T-helper 2 cell treated with Interferon-gamma antibody and Interleukin-4, amounts not matched to agents 5 μg/mL and 100 μg/mL, for 36 hours (primary cell): ENCODE measurements at regions not wholly inside any gene's neighbourhood (a gene's known extent, or its start where the extent isn't known, plus 50 kb on each side); places are given as distances from the start of the nearest gene placed in this dataset.

ENCODE experiments used
- DNase-seq: peaks from one replicate; pipeline ENCODE4 v3.0.0; 2021; ENCODE audit warnings: low spot score
- H3K27ac Mint-ChIP-seq: one replicate; pipeline ENCODE4 v1.8.0; 2021; ENCODE audit warnings: mild to moderate bottlenecking, mixed read lengths
- H3K27me3 Mint-ChIP-seq: one replicate; pipeline ENCODE4 v1.8.0; 2021; ENCODE audit warnings: low read depth, mixed read lengths
- H3K36me3 Mint-ChIP-seq: one replicate; pipeline ENCODE4 v1.8.0; 2021; ENCODE audit warnings: low read depth, mixed read lengths
- H3K4me1 Mint-ChIP-seq: one replicate; pipeline ENCODE4 v1.8.0; 2021; ENCODE audit warnings: low read depth, mixed read lengths
- H3K4me3 Mint-ChIP-seq: one replicate; pipeline ENCODE4 v1.8.0; 2022; ENCODE audit warnings: mild to moderate bottlenecking, moderate library complexity, mixed read lengths
- H3K9me3 Mint-ChIP-seq: one replicate; pipeline ENCODE4 v1.8.0; 2021; ENCODE audit warnings: mixed read lengths

DNA sequence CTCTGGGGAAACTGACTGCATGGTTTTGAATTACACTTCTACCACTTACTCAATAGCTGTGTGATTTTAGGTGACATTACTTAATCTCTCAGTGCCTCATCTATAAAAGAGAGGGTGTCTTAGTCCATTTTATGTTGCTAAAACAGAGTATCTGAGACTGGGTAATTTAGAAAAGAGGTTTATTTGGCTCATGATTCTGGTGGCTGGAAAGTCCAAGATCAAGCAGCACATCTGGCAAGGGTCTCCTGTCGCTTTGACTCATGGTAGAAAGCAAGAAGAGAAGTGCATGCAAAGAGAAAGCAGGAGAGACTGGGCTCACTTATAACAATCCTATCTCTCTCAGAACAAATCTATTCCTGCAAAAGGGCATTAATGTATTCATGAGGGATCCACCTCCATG lies 132.4 kb upstream of the IRX5 start:
- H3K4me1 Mint-ChIP-seq: no peaks in the 10 kb centered on the region
- no peaks in the 10 kb centered on the region for H3K27me3 Mint-ChIP-seq
- peaks cover 3% of the 10 kb centered on the region for H3K9me3 Mint-ChIP-seq
- no peak overlapping the region for H3K4me3 Mint-ChIP-seq
- no peak overlapping the region for H3K27ac Mint-ChIP-seq
- DNase-seq: no peak
- no peaks in the 10 kb centered on the region for H3K36me3 Mint-ChIP-seq

DNA sequence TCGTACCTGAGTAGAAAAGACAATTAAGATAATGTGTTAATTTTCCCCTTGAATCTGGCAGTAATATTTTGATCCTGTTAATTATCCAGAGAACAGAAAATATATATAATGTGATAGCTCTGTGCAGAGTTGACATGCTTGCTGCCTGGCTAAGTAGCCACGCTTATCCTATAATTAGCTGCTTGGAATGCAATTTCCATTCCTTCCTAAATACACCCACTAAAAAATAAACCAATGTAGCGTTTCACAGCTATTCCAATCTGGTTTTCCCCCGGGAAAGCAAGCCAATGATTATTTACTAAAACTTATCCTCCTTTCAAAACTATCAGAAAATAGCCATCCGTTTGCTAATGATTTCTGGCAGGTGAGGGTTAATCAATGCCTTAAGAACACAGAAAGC lies 134.5 kb upstream of the IRX5 start:
- Mint-ChIP-seq H3K27ac (no peak overlapping the region), H3K9me3 (no peaks in the 10 kb centered on the region), H3K36me3 (no peaks in the 10 kb centered on the region), H3K27me3 (no peaks in the 10 kb centered on the region), H3K4me1 (no peaks in the 10 kb centered on the region), H3K4me3 (no peak overlapping the region)
- DNase-seq: no peak

DNA sequence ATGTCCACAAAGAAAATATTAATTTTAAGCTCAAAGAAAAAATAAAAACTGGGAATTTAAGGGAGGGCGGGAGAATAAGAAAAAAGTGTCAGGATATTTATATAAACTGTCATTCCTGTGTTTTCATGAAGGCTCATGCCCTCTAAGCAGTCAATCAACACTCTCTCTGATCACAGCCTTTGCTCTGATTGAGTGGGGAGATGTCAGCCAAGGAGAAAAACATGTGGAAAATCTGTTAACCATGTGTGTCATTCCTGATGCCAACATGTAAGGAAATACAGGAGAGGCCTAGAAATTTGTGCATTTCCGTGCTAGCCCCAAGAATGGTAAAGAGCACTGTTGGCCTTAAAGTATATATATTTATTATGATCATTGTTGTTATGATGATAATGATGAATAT lies 137.9 kb upstream of the IRX5 start:
- no peak overlapping the region for H3K27ac Mint-ChIP-seq
- no peak for DNase-seq
- H3K9me3 Mint-ChIP-seq: no peaks in the 10 kb centered on the region
- H3K27me3 Mint-ChIP-seq: no peaks in the 10 kb centered on the region
- no peak overlapping the region for H3K4me3 Mint-ChIP-seq
- no peaks in the 10 kb centered on the region for H3K36me3 Mint-ChIP-seq
- H3K4me1 Mint-ChIP-seq: no peaks in the 10 kb centered on the region

DNA sequence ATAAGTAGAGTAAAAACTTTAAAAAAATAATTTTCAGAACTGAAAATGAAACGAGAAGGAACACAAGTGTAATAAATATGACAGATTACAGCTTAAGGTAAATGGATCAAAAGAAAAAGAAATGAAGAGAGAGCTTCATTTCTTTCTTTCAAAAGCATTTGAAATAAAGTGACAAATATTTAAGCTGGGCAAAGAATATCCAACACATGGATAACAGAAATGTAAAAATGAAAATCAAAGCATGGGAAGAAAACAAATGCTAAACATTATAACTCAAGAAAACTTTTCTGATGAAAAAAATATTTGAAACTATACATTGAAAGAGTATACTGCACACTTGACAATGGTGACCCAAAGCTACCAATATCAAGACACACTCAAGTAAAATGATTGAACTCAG lies 143.6 kb upstream of the IRX5 start:
- no peak overlapping the region for H3K27ac Mint-ChIP-seq

DNA sequence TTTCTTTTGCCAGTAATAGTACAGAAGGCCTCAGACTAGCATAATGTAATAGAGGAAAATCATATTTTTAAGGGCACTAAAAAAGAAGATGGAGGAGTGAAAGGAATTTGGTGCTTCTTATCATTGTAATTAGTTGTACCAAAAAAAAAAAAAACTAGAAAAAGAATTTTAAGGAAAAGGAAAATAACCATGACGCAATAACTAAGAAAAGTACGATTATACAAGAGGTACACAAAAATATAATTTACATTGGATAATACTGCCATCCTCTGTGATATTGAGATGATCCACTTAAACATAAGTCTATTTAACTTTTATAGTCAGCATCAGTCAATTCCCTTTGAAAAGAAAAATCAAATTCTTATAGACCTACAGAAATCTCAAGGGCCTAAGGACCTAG lies 146.7 kb upstream of the IRX5 start:
- Mint-ChIP-seq H3K27me3 (no peaks in the 10 kb centered on the region), H3K27ac (no peak overlapping the region), H3K36me3 (no peaks in the 10 kb centered on the region), H3K9me3 (peaks cover 6% of the 10 kb centered on the region), H3K4me1 (no peaks in the 10 kb centered on the region), H3K4me3 (no peak overlapping the region)
- DNase-seq: no peak

More for the DNA sequence above, 143.6 kb upstream of the IRX5 start:
- Mint-ChIP-seq H3K4me3 (no peak overlapping the region), H3K36me3 (no peaks in the 10 kb centered on the region), H3K9me3 (peaks cover 6% of the 10 kb centered on the region), H3K27me3 (no peaks in the 10 kb centered on the region), H3K4me1 (no peaks in the 10 kb centered on the region)
- DNase-seq: no peak

DNA sequence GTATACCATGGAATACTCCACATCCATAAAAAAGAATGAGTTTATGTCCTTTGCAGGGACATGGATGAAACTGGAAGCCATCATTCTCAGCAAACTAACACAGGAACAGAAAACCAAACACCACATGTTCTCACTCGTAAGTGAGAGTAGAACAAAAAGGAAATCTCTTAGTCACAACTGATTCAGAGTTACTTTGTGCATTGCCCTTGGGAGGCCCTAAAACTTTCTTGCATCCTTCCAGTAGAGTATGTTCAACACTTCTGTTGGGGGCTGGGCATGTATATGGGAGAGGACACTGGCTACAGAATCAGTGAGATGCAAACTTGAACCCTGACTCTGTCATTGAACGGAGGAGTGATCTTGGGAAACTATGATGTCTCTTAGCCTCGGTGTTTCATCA lies 147.4 kb upstream of the IRX5 start:
- DNase-seq: no peak
- Mint-ChIP-seq H3K4me3 (no peak overlapping the region), H3K27me3 (no peaks in the 10 kb centered on the region)

DNA sequence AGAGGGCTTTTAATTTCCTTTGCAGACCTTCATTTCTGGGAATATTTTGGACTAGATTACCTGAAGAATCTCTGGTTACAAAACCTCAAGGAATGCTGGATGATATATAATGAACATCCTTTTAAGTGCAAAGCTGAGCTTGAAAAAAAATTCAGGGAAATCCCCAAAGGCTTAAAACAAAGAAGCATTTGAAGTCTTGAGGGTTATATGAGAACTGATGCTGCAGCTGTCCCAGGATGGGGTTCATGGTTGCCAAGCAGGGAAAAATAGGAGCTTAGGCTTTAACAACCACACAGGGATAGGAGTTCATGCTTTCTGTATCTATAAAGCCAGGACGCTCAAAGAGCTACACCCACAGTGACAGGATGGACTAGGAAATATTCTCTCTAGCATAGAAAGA lies 150.4 kb upstream of the IRX5 start:
- no peaks in the 10 kb centered on the region for H3K36me3 Mint-ChIP-seq
- H3K4me1 Mint-ChIP-seq: no peaks in the 10 kb centered on the region
- H3K27me3 Mint-ChIP-seq: no peaks in the 10 kb centered on the region
- DNase-seq: no peak
- peaks cover under 1% of the 10 kb centered on the region for H3K9me3 Mint-ChIP-seq
- no peak overlapping the region for H3K27ac Mint-ChIP-seq
- H3K4me3 Mint-ChIP-seq: no peak overlapping the region

More for the DNA sequence above, 147.4 kb upstream of the IRX5 start:
- H3K4me1 Mint-ChIP-seq: no peaks in the 10 kb centered on the region
- no peaks in the 10 kb centered on the region for H3K36me3 Mint-ChIP-seq
- peaks cover 6% of the 10 kb centered on the region for H3K9me3 Mint-ChIP-seq
- H3K27ac Mint-ChIP-seq: no peak overlapping the region

DNA sequence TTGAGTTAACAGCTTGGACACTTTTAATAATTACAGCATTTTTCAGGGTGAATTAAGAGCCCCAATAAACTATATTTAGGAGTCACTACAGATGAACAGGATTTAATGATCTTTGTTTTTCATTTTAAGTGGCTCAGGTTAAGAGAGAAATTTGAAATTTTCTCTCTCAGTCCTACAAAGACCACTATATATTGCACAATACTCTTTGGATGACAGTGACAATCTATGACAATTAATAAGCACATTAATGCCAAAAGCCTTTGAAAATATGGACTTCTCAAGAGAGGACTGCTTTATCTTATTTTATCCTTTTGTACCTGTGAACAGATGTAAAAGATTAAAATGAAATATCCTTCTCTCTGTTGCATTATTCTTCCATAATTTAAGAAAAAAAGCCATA lies 151.1 kb upstream of the IRX5 start:
- DNase-seq: no peak
- no peaks in the 10 kb centered on the region for H3K36me3 Mint-ChIP-seq
- no peak overlapping the region for H3K27ac Mint-ChIP-seq
- no peak overlapping the region for H3K4me3 Mint-ChIP-seq
- H3K27me3 Mint-ChIP-seq: no peaks in the 10 kb centered on the region
- H3K9me3 Mint-ChIP-seq: no peaks in the 10 kb centered on the region
- no peaks in the 10 kb centered on the region for H3K4me1 Mint-ChIP-seq

DNA sequence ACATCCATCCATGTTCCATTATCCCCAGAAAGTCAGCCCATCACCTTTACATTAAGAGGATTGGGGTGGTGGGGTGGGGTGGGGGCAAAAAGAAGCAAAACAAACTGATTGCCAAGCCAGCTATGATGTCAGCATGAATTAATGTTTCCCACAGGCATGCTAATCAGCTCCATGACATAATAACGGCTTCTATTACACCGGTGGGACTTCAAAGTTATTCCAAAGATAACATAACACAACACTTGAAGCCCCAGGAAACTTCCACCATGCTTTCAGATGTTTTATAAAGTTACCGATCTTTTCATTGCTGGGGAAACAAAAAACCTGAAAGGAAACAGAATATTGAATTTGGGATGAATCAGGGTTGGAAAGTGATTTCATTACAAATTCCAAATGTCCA lies 155.9 kb upstream of the IRX5 start:
- H3K4me1 Mint-ChIP-seq: no peaks in the 10 kb centered on the region
- H3K27me3 Mint-ChIP-seq: no peaks in the 10 kb centered on the region
- H3K4me3 Mint-ChIP-seq: no peak overlapping the region
- H3K27ac Mint-ChIP-seq: no peak overlapping the region
- no peaks in the 10 kb centered on the region for H3K9me3 Mint-ChIP-seq
- DNase-seq: no peak
- H3K36me3 Mint-ChIP-seq: no peaks in the 10 kb centered on the region

DNA sequence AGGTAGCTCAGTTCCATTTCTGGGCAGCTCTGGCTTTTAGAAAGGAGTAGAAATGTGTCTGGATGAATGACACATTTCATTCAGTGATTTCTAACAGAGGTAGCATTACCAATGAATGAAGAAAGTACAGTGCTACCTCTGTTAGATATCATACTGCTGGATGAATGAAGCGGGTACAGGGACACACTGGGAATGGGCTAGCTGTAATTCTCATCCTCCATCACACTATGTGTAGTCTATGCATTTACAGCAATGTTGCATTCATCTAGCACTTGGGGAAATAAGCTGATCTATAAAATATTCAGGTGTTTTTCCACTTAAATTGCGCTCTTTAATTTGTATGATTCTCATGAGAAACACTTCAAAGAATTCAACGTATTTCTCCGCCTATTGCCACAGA lies 158.3 kb upstream of the IRX5 start:
- H3K36me3 Mint-ChIP-seq: no peaks in the 10 kb centered on the region
- H3K4me3 Mint-ChIP-seq: no peak overlapping the region
- peaks cover 3% of the 10 kb centered on the region for H3K9me3 Mint-ChIP-seq
- no peak for DNase-seq
- no peak overlapping the region for H3K27ac Mint-ChIP-seq
- H3K4me1 Mint-ChIP-seq: no peaks in the 10 kb centered on the region
- no peaks in the 10 kb centered on the region for H3K27me3 Mint-ChIP-seq

DNA sequence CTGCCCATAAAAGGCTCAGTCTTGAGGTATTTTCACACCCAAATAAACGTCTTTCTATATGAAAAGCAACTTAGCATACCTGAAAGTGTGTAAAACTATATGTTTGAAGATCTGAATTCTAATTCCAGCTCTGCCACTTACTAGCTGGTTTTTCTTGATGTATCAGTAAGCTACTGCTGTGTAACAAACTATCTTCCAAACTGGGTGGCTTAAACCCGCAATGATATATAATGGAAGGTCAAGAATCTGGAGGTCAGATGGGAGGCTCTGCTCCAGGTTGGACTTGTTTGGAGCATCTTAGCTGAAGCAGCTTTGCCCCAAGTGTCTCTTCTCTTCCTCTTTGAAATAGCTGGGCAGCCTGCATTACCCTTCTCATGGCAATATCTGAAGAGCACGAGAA lies 164.3 kb upstream of the IRX5 start:
- H3K4me3 Mint-ChIP-seq: no peak overlapping the region
- no peaks in the 10 kb centered on the region for H3K4me1 Mint-ChIP-seq
- H3K27me3 Mint-ChIP-seq: no peaks in the 10 kb centered on the region

DNA sequence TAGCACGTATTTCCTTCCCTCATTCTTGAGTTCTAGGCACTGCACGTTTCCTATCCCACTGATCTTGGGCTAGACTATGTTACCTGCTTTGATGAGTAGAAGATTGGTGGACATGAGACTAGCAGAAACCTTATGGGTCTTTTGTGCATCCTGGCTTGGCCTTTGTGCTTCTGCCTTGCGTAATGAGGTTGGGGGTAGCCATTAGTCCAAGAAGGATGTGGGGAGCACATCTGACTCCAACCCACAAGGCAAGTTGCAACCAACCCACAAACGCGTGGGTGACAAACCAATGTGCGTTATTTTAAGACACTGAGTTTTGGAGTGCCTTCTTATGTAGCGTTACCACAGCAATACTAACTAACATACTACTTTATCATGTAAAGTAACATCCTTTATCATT lies 180.4 kb upstream of the IRX5 start:
- Mint-ChIP-seq H3K4me3 (no peak overlapping the region), H3K36me3 (no peaks in the 10 kb centered on the region), H3K27ac (no peak overlapping the region), H3K27me3 (no peaks in the 10 kb centered on the region), H3K9me3 (no peaks in the 10 kb centered on the region), H3K4me1 (no peaks in the 10 kb centered on the region)
- no peak for DNase-seq

More for the DNA sequence above, 164.3 kb upstream of the IRX5 start:
- Mint-ChIP-seq H3K36me3 (no peaks in the 10 kb centered on the region), H3K9me3 (peaks cover 13% of the 10 kb centered on the region), H3K27ac (no peak overlapping the region)
- no peak for DNase-seq

DNA sequence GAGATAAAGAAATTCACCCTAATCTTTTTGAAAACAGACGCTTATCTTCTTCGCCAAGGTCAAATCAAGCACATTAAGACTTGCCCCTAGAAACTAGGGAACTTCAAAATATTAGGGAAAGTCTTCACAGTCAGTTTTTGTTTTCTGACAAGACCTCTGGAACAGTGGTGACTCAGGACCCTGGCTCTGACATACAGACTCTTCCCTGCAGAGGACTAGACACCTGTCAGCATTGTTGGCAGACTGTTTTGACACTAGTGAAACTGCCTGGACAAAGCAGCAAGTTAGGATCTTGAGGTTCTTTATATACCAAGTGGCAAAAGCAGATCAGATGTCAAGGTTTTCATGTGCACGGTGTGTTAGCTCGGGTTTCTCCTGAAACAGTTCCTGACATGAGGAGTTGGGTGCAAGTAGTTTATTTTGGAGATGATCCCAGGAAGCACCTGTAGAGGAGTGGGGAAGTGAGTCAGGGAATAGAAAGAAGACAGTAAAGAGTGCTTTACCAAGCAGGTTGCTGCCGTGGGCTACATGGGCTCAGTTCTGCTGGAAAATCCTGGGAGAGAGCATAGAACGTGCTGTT lies 182.0 kb upstream of the IRX5 start:
- DNase-seq: no peak
- no peaks in the 10 kb centered on the region for H3K36me3 Mint-ChIP-seq

DNA sequence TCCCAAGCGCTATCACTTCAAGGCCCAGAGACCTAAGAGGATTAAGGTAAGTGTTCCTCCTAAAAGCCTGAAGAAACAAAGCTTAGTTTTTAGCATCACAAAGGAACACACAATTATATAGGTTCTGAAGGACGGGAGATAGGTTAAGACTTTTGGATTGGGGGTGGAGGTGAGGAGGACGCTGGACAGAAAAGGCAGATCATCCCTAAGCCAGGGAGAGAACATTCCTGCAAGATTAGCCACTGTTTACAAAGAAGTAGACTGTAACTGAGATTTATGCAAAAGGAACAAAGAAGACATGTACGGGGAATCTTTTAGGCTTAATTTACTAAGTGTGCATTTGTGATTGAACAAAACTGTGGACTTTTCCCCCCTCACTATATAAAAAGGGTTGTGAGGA lies 184.1 kb upstream of the IRX5 start:
- H3K9me3 Mint-ChIP-seq: no peaks in the 10 kb centered on the region
- H3K4me1 Mint-ChIP-seq: no peaks in the 10 kb centered on the region
- no peak overlapping the region for H3K27ac Mint-ChIP-seq
- H3K4me3 Mint-ChIP-seq: no peak overlapping the region
- H3K36me3 Mint-ChIP-seq: no peaks in the 10 kb centered on the region
- DNase-seq: no peak
- H3K27me3 Mint-ChIP-seq: no peaks in the 10 kb centered on the region

More for the DNA sequence above, 182.0 kb upstream of the IRX5 start:
- no peaks in the 10 kb centered on the region for H3K27me3 Mint-ChIP-seq
- H3K27ac Mint-ChIP-seq: no peak overlapping the region
- no peaks in the 10 kb centered on the region for H3K4me1 Mint-ChIP-seq
- H3K9me3 Mint-ChIP-seq: no peaks in the 10 kb centered on the region
- H3K4me3 Mint-ChIP-seq: no peak overlapping the region

DNA sequence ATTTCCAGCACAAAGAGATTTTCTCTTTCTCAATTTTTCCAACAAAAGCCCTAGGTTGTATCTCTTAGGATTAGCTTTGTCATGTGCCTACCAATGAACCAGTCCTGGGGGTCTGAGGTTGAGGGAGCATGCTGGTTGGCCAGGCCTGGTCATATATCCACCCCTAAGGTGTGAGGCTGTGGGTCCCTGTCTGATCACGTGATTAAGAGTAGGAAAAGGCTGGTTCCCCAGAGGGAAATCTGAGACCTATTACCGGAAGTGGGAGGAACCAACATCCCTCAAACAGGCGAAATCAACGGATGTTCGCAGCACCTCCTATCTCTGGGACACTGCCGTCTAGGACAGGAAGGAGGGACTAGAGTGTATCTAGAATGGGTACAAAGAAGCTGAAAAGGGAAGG lies 185.7 kb upstream of the IRX5 start:
- Mint-ChIP-seq H3K27ac (no peak overlapping the region), H3K27me3 (no peaks in the 10 kb centered on the region), H3K9me3 (no peaks in the 10 kb centered on the region), H3K4me1 (no peaks in the 10 kb centered on the region), H3K4me3 (no peak overlapping the region), H3K36me3 (no peaks in the 10 kb centered on the region)
- no peak for DNase-seq
